HG03097 (cell line): ENCODE measurements at regions not wholly inside any gene's neighbourhood (a gene's known extent, or its start where the extent isn't known, plus 50 kb on each side); places are given as distances from the start of the nearest gene placed in this dataset.
"Not testable (repeated sequence)": the region's sequence is repeated elsewhere in the genome, so short reads cannot be mapped to it uniquely, and the experiment has no call there.

Experiments used
- ATAC-seq: cut with Tn5 transposase; IDR thresholded peaks from one replicate; pipeline ENCODE4 v1.9.1; 2021; ENCODE audit not compliant: unreplicated experiment, low FRiP score

DNA sequence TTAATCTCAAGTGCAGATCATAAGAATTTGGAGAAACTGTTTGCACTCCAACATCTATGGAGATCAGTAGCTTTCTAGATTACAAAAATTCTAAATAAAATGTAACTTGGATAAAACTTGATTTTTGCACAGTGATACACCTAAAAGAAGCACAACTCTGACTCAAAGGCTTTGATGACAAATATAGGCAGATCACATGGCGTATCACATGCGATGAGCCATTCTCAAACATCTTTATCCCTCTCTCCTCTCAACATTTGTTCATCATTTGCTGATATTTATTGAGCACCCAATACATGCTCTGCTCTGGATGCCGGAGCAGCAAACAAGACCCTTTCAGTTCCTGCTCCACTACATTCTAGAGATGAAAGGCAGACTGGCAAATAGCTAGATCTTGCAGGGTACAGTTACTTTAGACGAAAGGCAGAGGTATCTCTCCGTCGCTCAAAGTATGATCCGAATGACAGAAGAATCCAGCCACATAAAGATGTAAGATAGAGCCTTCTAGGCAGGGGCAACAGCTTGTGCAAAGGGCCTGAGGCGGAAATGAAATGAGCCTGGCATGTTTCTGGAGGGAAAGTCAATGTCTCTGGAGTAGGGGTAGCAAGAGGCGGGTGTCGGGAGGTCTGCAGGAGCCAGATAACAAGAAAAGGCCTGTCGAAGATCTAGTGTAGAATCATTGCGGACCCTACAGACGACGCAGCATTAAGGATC is 145.8 kb upstream of the ERRFI1 start:
- ATAC-seq: no peak

DNA sequence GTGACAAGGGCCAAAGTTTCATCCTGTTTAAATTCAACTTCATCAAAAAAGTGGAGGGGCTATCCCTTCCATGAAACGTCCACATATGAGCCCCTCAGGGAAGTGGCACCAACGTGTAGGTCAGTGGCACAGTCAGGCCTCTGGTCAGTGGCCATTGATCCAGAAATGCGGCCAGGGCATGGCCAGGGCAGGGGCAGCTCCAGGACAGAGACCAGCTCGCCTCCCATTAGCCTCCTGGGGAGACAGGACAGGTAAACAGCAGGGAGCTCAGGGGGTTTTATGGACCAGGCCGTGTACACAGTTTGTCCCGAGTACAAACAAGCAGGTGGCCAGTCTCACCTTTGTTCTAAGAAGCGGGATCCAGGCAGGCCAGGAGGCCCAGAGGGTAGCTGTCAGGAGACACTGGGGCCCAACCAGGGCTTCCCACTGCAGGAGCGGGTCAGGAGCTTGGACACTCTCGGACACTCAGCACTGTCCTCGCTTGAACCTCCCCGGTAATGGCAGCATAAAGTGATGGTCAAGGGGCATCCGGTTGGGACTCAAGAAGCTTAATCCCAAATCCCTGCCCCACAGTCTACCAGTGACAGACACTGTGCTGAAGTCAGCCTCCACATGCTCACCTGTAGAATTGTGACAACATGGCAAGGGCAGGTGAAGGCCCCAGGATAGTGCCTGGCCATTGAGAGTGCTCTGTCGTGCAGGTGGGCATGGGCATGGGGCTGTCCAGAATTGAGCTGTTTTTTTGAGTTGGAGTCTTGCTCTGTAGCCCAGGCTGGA is 144.1 kb upstream of the ERRFI1 start:
- peak; percentile 4 for ATAC-seq

- peak; percentile 67 for ATAC-seq
These were observed 143.4 kb upstream of the ERRFI1 start for GRCh38 chr1:8169364-8170058.

DNA sequence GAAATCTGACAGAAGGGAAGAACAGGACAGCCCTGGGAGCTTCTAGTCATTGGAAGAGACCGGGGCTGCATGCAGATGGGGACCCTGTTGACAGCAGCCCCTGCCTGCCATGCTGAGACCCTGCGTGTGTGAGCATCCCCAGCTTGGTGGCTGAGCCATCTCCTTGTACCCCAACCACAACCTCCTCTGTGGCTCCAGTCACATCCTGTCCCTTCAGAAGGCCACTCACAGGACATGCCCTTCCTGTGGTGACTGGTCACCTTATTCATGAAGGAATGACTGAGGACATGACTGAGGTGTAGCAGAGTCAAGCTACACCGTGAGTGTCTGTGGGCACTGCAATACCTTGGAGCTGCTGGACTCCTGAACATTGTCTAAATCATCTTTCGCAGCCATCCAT is 141.8 kb upstream of the ERRFI1 start:
- ATAC-seq: no peak

DNA sequence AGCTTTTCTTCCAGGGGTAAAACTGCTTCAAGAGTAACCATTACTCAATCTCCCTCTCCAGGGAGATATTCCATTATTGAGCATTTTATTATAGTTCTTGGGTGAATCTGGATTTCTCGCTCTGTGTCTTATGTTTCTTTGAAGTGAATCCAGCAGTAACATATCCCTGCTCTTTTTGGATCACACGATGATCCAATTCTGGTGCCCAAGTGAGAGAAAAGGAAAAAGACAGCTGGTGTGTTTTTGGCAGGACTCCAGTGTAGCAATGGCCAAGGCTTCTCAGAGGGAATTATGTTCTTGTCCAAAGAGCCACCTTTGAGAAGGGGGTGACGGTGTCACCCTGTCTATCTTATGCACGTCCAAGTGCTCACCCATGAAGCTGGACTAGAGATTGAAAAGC is 140.3 kb upstream of the ERRFI1 start:
- no peak for ATAC-seq

DNA sequence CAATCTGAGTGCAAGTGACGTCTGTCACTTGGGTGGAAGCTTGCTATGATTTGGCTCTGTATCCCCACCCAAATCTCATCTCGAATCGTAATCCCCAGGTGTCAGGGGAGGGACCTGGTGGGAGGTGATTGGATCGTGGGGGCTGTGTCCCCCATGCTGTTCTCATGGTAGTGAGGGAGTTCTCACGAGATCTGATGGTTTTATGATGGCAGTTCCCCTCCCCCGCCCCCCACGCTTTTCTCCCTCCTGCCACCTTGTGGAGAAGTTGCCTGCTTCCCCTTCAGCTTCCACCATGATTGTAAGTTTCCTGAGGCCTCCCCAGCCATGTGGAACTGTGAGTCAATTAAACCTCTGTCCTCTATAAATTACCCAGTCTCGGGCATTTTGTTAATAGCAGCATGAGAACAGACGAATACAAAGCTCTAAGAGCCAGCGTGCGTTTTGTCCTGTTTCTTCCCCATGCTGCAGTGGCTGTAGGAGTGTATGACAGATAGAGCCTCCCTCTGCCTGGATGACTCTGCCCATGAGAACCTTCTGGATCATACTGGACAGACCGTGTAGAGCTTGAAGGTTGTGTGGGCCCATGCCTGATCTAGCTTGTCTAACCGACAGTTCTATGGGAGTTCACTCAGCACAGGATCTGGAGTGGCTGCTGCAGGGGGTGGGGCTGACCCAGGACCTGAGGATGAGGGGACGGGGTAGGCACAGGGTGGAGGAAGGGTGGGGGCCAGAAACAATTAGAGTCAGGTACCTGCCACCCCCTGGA is 139.7 kb upstream of the ERRFI1 start:
- ATAC-seq: no peak

GRCh38 chr1:8164670-8165069 is 138.6 kb upstream of the ERRFI1 start:
- ATAC-seq: no peak

DNA sequence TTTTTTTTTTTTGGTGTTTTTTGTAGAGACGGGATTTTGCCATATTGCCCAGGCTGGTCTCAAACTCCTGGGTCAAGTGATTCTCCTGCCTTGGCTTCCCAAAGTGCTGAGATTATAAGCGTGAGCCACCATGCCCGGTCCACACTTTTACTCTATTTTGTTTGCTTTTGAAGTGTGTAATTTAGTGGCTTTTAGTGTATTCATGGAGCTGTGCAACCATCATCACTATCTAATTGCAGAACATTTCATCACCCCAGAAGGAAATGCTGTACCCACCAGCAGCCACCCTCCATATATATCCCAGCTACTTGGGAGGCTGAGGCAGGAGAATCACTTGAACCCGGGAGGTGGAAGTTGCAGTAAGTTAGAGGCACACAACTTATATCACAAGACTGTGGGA is 136.9 kb upstream of the ERRFI1 start:
- ATAC-seq: no peak

GRCh38 chr1:8162168-8162567 is 136.1 kb upstream of the ERRFI1 start:
- ATAC-seq: no peak

DNA sequence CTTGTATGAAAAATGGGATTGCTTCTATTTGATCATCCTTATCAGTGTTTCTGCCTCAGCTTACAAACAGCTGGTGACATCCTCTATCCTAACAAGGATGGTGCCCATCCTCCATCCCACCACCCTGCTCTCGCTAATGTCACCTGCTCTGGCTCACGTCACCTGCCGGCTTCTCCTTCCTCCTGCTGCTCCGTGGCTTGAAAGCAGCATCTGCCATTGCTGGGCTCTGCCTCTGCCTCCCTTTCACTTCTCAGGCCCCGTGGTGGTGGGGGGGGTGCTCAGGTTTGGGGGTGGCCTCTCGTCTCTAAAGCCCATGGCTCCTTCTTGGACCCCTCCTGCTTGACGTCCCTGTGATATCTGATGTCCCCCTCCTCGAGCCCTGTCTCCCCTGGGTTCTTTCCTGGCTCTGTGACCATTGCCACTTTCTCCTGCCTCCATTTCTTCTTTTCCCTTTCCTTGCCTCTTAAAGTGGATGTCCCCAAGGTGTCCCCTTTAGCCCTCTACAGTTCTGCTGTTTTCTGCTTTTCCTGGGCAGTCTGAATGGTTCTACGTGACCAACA is 135.5 kb upstream of the ERRFI1 start:
- ATAC-seq: no peak

DNA sequence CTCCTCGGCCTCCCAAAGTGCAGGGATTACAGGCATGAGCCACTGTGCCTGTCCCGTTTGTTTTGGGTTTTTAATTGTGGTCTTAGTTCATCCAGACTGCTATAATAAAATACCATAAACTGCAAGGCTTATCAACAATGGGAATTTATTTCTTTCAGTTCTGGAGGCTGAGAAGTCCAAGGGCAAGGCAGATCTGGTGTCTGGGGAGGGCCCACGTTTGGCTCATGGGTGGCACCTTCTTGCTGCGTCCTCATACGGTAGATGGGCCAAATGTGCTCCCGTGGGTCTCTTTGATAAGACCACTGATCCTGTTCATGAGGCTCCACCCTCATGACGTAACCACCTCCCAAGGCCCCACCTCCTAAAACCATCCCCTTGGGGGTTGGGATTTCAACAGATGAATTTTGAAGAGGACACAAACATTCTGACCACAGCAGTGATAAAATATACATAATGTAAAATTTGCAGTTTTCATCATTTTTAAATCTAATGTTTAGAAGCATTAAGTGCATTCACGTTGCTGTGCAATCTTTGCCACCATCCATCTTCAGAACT is 133.4 kb upstream of the ERRFI1 start:
- no peak for ATAC-seq

GRCh38 chr1:8158995-8159394 is 132.9 kb upstream of the ERRFI1 start:
- ATAC-seq: no peak

GRCh38 chr1:8157765-8158164 is 131.7 kb upstream of the ERRFI1 start:
- ATAC-seq: no peak

DNA sequence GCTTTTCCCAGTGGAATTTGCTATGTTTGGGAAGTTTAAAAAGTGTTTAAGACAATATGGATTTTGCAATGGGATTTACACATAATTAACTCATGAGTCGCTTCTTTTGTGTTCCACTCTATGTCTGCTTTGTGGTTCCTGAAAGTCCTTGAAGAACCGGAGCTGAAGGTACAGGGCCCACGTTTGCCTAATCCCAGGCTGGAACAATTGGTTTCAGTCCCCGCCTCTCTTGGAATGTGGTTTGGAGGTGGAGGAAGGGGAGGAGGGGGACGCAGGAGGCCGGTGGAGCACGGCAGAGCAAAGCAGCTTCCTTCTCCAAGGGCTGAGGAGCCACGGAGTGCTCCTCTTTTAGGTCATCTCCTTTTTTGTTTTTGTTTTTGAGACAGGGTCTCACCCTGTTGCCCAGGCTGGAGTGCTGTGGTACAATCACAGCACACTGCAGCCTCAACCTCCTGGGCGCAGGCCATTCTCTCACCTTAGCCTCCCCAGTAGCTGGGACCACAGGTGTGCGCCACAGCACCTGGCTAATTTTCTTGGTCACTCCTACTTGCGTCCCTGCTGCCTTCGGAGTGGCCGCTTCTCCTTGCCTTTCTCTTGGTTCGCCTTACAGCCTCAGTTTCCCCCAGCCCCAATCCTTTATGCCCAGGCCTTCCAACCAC is 129.5 kb upstream of the ERRFI1 start:
- ATAC-seq: no peak

- ATAC-seq: no peak
These were observed 128.5 kb upstream of the ERRFI1 start for GRCh38 chr1:8154621-8155052.

DNA sequence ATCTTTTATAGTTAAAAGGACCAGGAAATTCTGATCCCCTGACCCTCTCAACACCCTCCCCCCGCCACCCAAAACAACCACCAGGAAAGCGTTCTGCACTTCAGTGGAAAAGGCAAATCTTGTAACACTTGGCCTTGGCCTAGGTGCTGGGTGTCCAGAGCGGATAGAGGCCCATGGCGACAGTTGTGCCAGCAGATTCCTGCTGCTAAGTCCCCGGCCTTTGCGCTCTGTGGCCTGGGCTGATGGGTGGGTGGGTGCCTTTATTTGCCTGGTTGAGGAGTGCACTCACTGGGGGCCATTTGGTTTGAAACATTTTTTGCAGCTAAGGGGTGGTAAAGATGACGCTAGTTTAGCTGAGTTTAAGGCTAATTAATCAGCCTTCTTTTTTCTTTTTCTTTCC is 127.9 kb upstream of the ERRFI1 start:
- no peak for ATAC-seq

DNA sequence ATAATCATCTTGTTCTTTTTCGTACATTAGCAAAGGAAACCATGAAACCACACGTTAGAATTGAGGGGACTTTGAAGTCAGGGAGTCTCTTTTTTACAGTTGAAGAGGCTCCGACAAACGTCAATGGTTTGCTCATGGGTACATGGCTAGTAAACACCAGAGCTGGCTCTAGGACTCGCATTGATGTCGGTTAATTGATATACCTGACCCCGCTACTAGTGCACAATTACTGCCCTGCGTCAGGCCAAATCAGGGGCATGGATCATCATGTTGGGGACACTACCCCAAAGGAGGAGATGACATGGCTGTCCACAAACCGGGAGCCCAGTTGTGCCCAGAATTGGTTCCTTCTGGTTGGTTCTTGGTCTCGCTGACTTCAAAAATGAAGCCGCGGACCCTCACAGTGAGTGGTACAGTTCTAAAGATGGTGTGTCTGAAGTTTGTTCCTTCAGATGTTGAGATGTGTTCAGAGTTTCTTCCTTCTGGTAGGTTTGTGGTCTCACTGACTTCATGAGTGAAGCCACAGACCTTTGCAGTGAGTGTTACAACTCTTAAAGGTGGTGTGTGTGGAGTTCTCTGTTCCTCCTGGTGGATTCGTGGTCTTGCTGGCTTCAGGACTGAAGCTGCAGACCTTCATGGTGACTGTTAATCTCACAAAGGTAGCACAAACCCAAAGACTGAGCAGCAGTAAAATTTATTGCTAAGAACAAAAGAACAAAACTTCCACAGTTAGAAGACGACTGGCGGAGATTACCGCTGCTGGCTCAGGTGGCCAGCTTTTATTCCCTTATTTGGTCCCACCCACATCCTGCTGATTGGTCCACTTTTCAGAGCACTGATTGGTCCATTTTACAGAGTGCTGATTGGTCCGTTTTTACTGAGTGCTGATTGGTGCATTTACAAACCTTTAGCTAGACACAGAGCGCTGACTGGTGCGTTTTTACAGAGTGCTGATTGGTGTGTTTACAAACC is 126.9 kb upstream of the ERRFI1 start:
- no peak for ATAC-seq

DNA sequence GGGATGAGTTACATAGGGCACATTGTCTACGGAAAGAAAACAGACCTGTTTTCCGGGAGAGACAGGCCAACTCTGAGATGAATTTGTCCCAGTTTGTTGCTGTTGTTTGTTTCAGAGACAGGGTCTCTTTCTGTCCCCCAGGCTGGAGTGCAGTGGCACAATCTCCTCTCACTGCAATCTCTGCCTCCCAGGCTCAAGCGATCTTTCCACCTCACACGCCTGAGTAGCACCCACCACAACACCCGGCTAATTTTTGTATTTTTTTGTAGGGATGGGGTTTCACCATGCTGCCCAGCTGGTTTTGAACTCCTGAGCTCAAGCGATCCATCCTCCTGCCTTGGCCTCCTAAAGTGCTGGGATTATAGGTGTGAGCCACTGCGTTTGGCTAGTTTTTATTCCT is 125.5 kb upstream of the ERRFI1 start:
- no peak for ATAC-seq

GRCh38 chr1:8149756-8150155 is 123.6 kb upstream of the ERRFI1 start:
- not testable (repeated sequence) for ATAC-seq
